ENCODE measurements at regions not wholly inside any gene's neighbourhood (a gene's known extent, or its start where the extent isn't known, plus 50 kb on each side); places are given as distances from the start of the nearest gene placed in this dataset.

- no peaks in the 10 kb centered on the region for H4K20me1 ChIP-seq (ENCODE audit: control insufficient read depth, insufficient read depth, low read depth, low read length)
- H3K79me2 ChIP-seq (ENCODE audit: control insufficient read depth, low read length), result no peaks in the 10 kb centered on the region
- no peaks in the 10 kb centered on the region for H3K4me1 ChIP-seq (ENCODE audit: control insufficient read depth, low read length)
- no peak overlapping the region for H3K4me3 ChIP-seq (ENCODE audit: low read length)
- H3K27me3 ChIP-seq (ENCODE audit: control insufficient read depth, low read length), result no peaks in the 10 kb centered on the region
- no peaks in the 10 kb centered on the region for H3K36me3 ChIP-seq (ENCODE audit: control insufficient read depth, low read length)
- H3K9me3 ChIP-seq (ENCODE audit: control insufficient read depth, insufficient read depth, low read length), result no peaks in the 10 kb centered on the region
- H3K4me2 ChIP-seq (ENCODE audit: low read length), result no peak overlapping the region
- H3K9me2 ChIP-seq (replicated peaks; ENCODE audit: control insufficient read depth, low read length), result no peaks in the 10 kb centered on the region
- H3F3A ChIP-seq (ENCODE audit: control insufficient read depth, insufficient read depth), result no peaks in the 10 kb centered on the region
- no peak overlapping the region for H3K27ac ChIP-seq (ENCODE audit: low read depth, low read length)
- no peak for TF ChIP-seq CTCF (IDR thresholded peaks at IDR 0.05; ENCODE audit: low read depth, low read length, poor library complexity, severe bottlenecking)
- no peak for TF ChIP-seq EZH2phosphoT487 (IDR thresholded peaks at IDR 0.05; ENCODE audit: borderline replicate concordance, low read length)
Measured at GRCh38 chr4:44848466-44848865, 122.1 kb upstream of the GNPDA2 start.

- H3K79me2 ChIP-seq (ENCODE audit: control insufficient read depth, low read length), result no peaks in the 10 kb centered on the region
- no peak for TF ChIP-seq EZH2phosphoT487 (IDR thresholded peaks at IDR 0.05; ENCODE audit: borderline replicate concordance, low read length)
- no peak for TF ChIP-seq CTCF (IDR thresholded peaks at IDR 0.05; ENCODE audit: low read depth, low read length, poor library complexity, severe bottlenecking)
- no peaks in the 10 kb centered on the region for H4K20me1 ChIP-seq (ENCODE audit: control insufficient read depth, insufficient read depth, low read depth, low read length)
- H3K27ac ChIP-seq (ENCODE audit: low read depth, low read length), result no peak overlapping the region
- H3K27me3 ChIP-seq (ENCODE audit: control insufficient read depth, low read length), result no peaks in the 10 kb centered on the region
- H3K9me3 ChIP-seq (ENCODE audit: control insufficient read depth, insufficient read depth, low read length), result no peaks in the 10 kb centered on the region
- H3K4me1 ChIP-seq (ENCODE audit: control insufficient read depth, low read length), result no peaks in the 10 kb centered on the region
- no peaks in the 10 kb centered on the region for H3F3A ChIP-seq (ENCODE audit: control insufficient read depth, insufficient read depth)
- no peaks in the 10 kb centered on the region for H3K9me2 ChIP-seq (replicated peaks; ENCODE audit: control insufficient read depth, low read length)
- H3K36me3 ChIP-seq (ENCODE audit: control insufficient read depth, low read length), result no peaks in the 10 kb centered on the region
- no peak overlapping the region for H3K4me2 ChIP-seq (ENCODE audit: low read length)
- no peak overlapping the region for H3K4me3 ChIP-seq (ENCODE audit: low read length)
Measured at GRCh38 chr4:44845993-44846392, 119.6 kb upstream of the GNPDA2 start.

GRCh38 chr4:44845309-44845708, 119.0 kb upstream of the GNPDA2 start:
- H3K4me2 ChIP-seq (ENCODE audit: low read length), result no peak overlapping the region
- H3K36me3 ChIP-seq (ENCODE audit: control insufficient read depth, low read length), result no peaks in the 10 kb centered on the region
- no peaks in the 10 kb centered on the region for H3F3A ChIP-seq (ENCODE audit: control insufficient read depth, insufficient read depth)
- H3K27me3 ChIP-seq (ENCODE audit: control insufficient read depth, low read length), result no peaks in the 10 kb centered on the region
- H3K9me3 ChIP-seq (ENCODE audit: control insufficient read depth, insufficient read depth, low read length), result no peaks in the 10 kb centered on the region
- H3K27ac ChIP-seq (ENCODE audit: low read depth, low read length), result no peak overlapping the region
- no peak overlapping the region for H3K4me3 ChIP-seq (ENCODE audit: low read length)
- no peaks in the 10 kb centered on the region for H3K9me2 ChIP-seq (replicated peaks; ENCODE audit: control insufficient read depth, low read length)
- TF ChIP-seq EZH2phosphoT487 (IDR thresholded peaks at IDR 0.05; ENCODE audit: borderline replicate concordance, low read length) (no peak), CTCF (IDR thresholded peaks at IDR 0.05; ENCODE audit: low read depth, low read length, poor library complexity, severe bottlenecking) (no peak)
- no peaks in the 10 kb centered on the region for H4K20me1 ChIP-seq (ENCODE audit: control insufficient read depth, insufficient read depth, low read depth, low read length)
- no peaks in the 10 kb centered on the region for H3K79me2 ChIP-seq (ENCODE audit: control insufficient read depth, low read length)
- H3K4me1 ChIP-seq (ENCODE audit: control insufficient read depth, low read length), result no peaks in the 10 kb centered on the region

- Histone ChIP-seq H3K4me3 (ENCODE audit: low read length) (no peak overlapping the region), H3K4me2 (ENCODE audit: low read length) (no peak overlapping the region), H3K9me2 (replicated peaks; ENCODE audit: control insufficient read depth, low read length) (no peaks in the 10 kb centered on the region), H3F3A (ENCODE audit: control insufficient read depth, insufficient read depth) (no peaks in the 10 kb centered on the region), H3K27ac (ENCODE audit: low read depth, low read length) (no peak overlapping the region), H3K27me3 (ENCODE audit: control insufficient read depth, low read length) (no peaks in the 10 kb centered on the region), H3K79me2 (ENCODE audit: control insufficient read depth, low read length) (no peaks in the 10 kb centered on the region), H3K9me3 (ENCODE audit: control insufficient read depth, insufficient read depth, low read length) (no peaks in the 10 kb centered on the region), H4K20me1 (ENCODE audit: control insufficient read depth, insufficient read depth, low read depth, low read length) (no peaks in the 10 kb centered on the region), H3K4me1 (ENCODE audit: control insufficient read depth, low read length) (no peaks in the 10 kb centered on the region), H3K36me3 (ENCODE audit: control insufficient read depth, low read length) (no peaks in the 10 kb centered on the region)
- TF ChIP-seq EZH2phosphoT487 (IDR thresholded peaks at IDR 0.05; ENCODE audit: borderline replicate concordance, low read length) (no peak), CTCF (IDR thresholded peaks at IDR 0.05; ENCODE audit: low read depth, low read length, poor library complexity, severe bottlenecking) (no peak)
Measured at GRCh38 chr4:44842531-44842930, 116.2 kb upstream of the GNPDA2 start.

Measured in DOHH2 (cell line).